Right renal pelvis (tissue), 4 donors: ENCODE measurements at regions not wholly inside any gene's neighbourhood (a gene's known extent, or its start where the extent isn't known, plus 50 kb on each side); places are given as distances from the start of the nearest gene placed in this dataset.
A peak's percentile ranks its signal among the peaks of the same experiment; 100 is the strongest.
"Not testable (repeated sequence)": the region's sequence is repeated elsewhere in the genome, so short reads cannot be mapped to it uniquely, and the experiment has no call there.

Source experiments
- DNase-seq, 4 donors: peaks; one replicate each; pipeline ENCODE4 v3.0.0-alpha.2; 2013; ENCODE audit warnings: low read depth in 4 of 4, low spot score in 3 of 4, missing footprints in 1 of 4

GRCh38 chr2:14904378-14904777 lies 271.9 kb downstream of the LRATD1 start:
- not testable (repeated sequence) for DNase-seq

- no peak for DNase-seq
These were observed 273.1 kb downstream of the LRATD1 start for GRCh38 chr2:14905571-14905970.

DNA sequence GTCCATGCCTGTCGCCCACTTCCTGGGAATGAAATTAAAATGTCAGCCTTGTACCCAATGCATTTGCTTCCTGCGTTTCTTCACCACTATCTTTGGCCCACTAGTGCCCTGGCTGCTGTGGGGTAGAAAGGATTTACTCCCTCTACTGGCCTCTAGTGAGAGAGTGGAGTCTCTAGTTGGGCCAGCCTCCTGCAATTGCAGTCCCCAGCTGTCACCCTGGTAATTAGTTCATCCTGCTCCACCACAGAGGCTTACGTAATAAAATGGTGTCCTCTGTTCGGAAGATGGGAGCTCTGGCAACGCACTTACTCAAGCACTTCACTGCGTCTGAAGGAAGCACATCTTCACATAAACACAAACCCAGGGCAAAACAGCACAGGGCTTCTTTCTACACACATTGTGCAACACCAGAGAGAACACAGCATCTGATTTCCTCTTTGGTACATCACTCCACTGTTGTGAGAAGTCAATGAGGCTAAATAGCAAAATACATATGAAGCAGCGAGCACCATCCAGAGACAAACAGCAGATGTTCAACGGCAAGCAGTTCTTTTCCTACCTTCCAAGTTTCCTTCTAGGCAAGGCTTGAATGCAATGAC lies 274.6 kb downstream of the LRATD1 start:
- DNase-seq: no peak

GRCh38 chr2:14909795-14910194 lies 277.3 kb downstream of the LRATD1 start:
- no peak for DNase-seq

GRCh38 chr2:14910654-14911053 lies 278.1 kb downstream of the LRATD1 start:
- DNase-seq: no peak

DNA sequence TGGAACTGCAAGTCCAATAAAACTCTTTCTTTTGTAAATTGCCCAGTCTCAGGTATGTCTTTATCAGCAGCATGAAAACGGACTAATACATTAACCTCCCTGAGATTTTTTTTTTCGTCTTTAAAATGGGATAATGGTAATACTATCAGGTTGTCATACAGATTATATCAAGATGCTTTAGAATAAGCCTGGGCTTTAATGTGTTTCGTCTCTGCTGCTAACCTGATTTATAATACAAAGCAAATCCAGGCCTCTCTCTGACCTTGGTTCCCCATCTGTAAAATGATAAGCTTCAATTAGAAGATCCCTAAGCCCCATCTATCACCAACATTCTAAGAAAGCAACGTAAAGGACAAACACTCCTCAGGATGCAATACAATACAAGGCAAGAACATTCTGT lies 283.5 kb downstream of the LRATD1 start:
- no peak for DNase-seq

GRCh38 chr2:14923820-14924580 lies 291.5 kb downstream of the LRATD1 start:
- DNase-seq: no peak

GRCh38 chr2:14925471-14925870 lies 293.0 kb downstream of the LRATD1 start:
- no peak for DNase-seq

GRCh38 chr2:14927021-14927564 lies 294.6 kb downstream of the LRATD1 start:
- DNase-seq: no peak

GRCh38 chr2:14928056-14928455 lies 295.5 kb downstream of the LRATD1 start:
- no peak for DNase-seq

- DNase-seq: no peak
These were observed 297.9 kb downstream of the LRATD1 start for GRCh38 chr2:14930441-14930840.

- no peak for DNase-seq
These were observed 299.8 kb downstream of the LRATD1 start for GRCh38 chr2:14932285-14932684.

- no peak for DNase-seq
These were observed 301.2 kb downstream of the LRATD1 start for GRCh38 chr2:14933753-14934152.

DNA sequence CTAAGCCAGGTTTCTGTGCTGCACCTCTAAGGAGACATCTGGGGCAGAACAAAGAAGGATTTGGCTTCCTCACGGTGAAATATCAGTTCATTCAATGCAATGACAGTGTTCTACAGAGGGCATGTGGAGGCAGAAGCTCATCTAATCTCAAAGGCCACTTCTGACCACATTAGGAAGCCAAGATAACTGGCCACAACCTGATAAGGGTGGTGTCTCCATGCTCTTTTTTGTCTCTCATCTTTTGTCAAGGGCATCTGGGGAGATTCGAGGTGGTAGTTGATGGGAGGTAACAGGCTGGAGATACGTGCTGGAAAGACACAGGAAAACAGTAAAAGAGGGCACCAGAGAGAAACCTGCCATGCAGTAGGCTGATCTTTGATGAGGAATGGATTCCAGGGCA lies 303.9 kb downstream of the LRATD1 start:
- no peak for DNase-seq

DNA sequence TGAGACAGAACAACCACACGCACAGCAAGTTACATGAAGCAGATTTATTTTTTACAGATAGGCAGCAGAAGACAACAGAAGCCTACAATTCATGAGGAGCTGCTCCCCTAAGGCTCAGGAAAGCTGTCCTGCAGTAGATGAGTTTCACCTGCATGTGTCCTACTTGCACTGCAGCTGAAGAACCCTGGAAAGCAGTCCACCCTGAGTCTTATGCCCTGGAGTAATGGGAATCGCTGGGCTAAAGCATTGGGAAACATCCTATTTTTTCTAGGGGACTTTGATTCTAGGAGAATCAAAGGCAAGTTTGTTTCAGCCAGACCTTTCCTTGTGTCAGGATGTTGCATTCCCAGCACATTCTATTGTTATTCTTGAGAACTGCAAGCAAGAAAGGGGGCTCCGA lies 304.8 kb downstream of the LRATD1 start:
- DNase-seq: no peak

GRCh38 chr2:14941151-14941631 lies 308.7 kb downstream of the LRATD1 start:
- DNase-seq: peak in 1 of 4 donors; percentile 4

DNA sequence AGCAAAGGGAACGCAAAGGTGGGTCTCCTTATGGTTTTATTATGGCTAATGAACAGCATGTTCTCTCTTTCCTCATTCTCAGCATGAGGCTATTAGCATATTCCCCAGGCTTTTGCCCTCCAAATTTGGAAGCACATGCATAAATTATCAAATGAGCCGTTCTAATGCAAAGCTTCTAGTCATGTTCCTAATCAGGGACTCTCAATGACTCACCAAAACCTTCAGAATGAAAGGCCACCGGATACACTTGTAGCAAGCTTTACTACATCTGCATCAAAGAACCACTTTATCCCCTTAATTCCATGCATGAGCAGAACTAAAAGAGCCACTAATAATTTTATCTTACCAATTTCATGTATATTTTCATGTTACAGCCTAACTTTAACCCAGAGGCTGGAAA lies 310.5 kb downstream of the LRATD1 start:
- DNase-seq: no peak

DNA sequence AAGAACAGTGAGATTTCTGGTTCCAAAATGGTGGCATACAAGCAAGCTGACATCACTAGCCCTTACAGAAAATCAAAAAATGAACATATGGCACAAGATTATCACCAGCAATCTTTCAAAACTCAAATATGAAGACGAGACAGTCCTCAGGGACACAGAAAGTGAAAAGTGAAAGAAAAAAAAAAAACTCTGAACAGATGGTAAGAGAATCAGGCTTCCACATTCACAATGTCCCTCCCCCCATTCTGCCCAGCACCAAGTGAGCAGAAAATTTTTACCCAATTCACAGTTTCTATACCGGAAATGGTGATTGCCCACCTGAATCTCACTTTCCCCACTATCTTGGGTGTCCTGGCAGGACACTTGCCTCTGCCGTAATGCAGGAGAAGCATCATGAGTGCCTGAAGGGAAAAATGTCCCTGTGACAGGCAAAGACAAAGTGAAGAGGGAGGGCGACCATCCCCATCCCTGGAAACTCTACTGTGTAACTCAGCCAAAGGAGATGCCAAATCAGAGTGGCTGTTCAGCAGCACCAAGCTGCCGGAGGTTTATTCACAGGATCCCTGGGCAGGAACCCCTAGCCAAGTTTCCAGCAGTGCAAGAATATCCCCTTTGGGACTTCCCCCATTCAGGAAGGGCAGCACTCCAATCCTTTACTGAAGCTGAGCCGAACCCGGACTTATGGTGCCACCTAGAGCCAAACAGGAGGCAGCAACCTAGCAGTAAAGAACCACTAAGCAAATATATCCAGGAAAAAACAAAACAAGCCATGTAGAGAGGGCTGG lies 312.2 kb downstream of the LRATD1 start:
- no peak for DNase-seq

- no peak for DNase-seq
These were observed 319.2 kb downstream of the LRATD1 start for GRCh38 chr2:14951569-14952285.

GRCh38 chr2:14952400-14952963 lies 320.0 kb downstream of the LRATD1 start:
- no peak for DNase-seq
